GM12872 (cell line): ENCODE measurements at regions not wholly inside any gene's neighbourhood (a gene's known extent, or its start where the extent isn't known, plus 50 kb on each side); places are given as distances from the start of the nearest gene placed in this dataset.

Source experiments
- CTCF ChIP-seq: IDR thresholded peaks from 3 replicates; pipeline ENCODE4 v1.5.1; 2011; ENCODE audit warnings: low read depth, mild to moderate bottlenecking, low read length, moderate library complexity; ENCODE audit not compliant: insufficient read depth

- no peak for TF ChIP-seq CTCF
Measured at GRCh38 chr21:14718951-14719350, 172.8 kb upstream of the SAMSN1 start.

- TF ChIP-seq CTCF: no peak
Measured at GRCh38 chr21:14716761-14717396, 170.8 kb upstream of the SAMSN1 start.

GRCh38 chr21:14713109-14713508, 167.0 kb upstream of the SAMSN1 start:
- TF ChIP-seq CTCF: no peak

GRCh38 chr21:14712121-14712715, 166.1 kb upstream of the SAMSN1 start:
- TF ChIP-seq CTCF: no peak

GRCh38 chr21:14711287-14711686, 165.2 kb upstream of the SAMSN1 start:
- TF ChIP-seq CTCF: no peak

GRCh38 chr21:14707511-14708020, 161.5 kb upstream of the SAMSN1 start:
- TF ChIP-seq CTCF: no peak

- no peak for TF ChIP-seq CTCF
Measured at GRCh38 chr21:14706712-14707510, 160.8 kb upstream of the SAMSN1 start.
